GM12873 (cell line): ENCODE measurements at regions not wholly inside any gene's neighbourhood (a gene's known extent, or its start where the extent isn't known, plus 50 kb on each side); places are given as distances from the start of the nearest gene placed in this dataset.

Source experiments
- TF ChIP-seq, protein P1 (sequence below): IDR thresholded peaks from 2 replicates; pipeline ENCODE4 v1.5.1; 2012; ENCODE audit warnings: low read depth, mild to moderate bottlenecking, moderate library complexity, low read length, control low read depth; ENCODE audit not compliant: insufficient read depth; ENCODE audit errors: missing control alignments

DNA sequence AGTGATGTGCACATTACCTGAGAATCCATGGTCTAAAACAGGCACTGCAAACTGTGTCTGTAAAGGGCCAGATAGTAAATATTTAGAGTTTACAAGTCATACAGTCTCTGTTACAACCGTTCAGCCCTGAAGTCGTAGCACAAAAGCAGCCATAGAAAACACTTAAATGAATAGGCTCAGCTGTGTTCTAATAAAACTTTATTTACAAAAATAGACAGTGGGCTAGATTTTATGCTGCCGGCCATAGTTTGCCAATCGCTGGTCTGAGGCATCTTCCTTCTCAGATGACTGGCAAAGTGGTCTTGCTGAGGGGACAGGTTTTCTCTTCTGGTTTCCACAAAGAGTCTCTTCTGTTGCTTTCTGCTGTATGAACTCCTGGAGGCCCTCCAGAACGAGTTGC, 121.7 kb downstream of the EMX2 start:
- TF ChIP-seq, protein P1, sequence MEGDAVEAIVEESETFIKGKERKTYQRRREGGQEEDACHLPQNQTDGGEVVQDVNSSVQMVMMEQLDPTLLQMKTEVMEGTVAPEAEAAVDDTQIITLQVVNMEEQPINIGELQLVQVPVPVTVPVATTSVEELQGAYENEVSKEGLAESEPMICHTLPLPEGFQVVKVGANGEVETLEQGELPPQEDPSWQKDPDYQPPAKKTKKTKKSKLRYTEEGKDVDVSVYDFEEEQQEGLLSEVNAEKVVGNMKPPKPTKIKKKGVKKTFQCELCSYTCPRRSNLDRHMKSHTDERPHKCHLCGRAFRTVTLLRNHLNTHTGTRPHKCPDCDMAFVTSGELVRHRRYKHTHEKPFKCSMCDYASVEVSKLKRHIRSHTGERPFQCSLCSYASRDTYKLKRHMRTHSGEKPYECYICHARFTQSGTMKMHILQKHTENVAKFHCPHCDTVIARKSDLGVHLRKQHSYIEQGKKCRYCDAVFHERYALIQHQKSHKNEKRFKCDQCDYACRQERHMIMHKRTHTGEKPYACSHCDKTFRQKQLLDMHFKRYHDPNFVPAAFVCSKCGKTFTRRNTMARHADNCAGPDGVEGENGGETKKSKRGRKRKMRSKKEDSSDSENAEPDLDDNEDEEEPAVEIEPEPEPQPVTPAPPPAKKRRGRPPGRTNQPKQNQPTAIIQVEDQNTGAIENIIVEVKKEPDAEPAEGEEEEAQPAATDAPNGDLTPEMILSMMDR = no peak

DNA sequence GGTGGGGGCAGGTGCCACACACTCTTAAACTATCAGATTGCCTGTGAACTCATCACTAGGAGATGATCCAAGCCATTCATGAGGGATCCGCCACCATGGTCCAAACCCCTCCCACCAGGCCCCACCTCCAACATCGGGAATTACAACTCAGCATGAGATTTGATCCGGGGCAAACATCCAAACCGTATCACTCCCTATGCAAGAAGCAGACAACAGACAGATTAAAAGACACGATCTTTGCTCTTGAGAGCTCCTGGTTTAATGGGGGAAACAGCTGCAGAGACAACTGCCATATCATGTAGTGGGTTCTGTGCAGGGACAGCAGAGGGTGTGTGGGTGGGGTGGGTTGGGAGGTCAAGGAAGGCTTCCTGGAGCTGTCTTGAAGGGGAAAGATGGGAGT, 123.6 kb downstream of the EMX2 start:
- TF ChIP-seq, protein P1 = no peak

- TF ChIP-seq, protein P1 = no peak
Observed at GRCh38 chr10:117666965-117667364, 124.4 kb downstream of the EMX2 start.

GRCh38 chr10:117667831-117668230, 125.3 kb downstream of the EMX2 start:
- TF ChIP-seq, protein P1 = no peak

GRCh38 chr10:117668327-117669008, 125.9 kb downstream of the EMX2 start:
- TF ChIP-seq, protein P1 = no peak

GRCh38 chr10:117669122-117669521, 126.6 kb downstream of the EMX2 start:
- TF ChIP-seq, protein P1 = no peak

- TF ChIP-seq, protein P1 = no peak
Observed at GRCh38 chr10:117670116-117670904, 127.8 kb downstream of the EMX2 start.
